ENCODE measurements at regions not wholly inside any gene's neighbourhood (a gene's known extent, or its start where the extent isn't known, plus 50 kb on each side); places are given as distances from the start of the nearest gene placed in this dataset.

GRCh38 chr7:113722006-113722405, 196.8 kb downstream of the PPP1R3A start:
- TF ChIP-seq POLR2A (IDR thresholded peaks at IDR 0.05) (no peak), CTCF (IDR thresholded peaks at IDR 0.05) (no peak)

Measured in uterus (tissue), 2 donors.